ENCODE measurements at regions not wholly inside any gene's neighbourhood (a gene's known extent, or its start where the extent isn't known, plus 50 kb on each side); places are given as distances from the start of the nearest gene placed in this dataset.

- in situ Hi-C loops (cut with HindIII; ENCODE audit: low sequenced_read_pairs): no loop called here
- H3K4me3 ChIP-seq (ENCODE audit: low read depth, low read length): no peak overlapping the region
- TF ChIP-seq CTCF (IDR thresholded peaks at IDR 0.05; ENCODE audit: low read depth, low read length): no peak
- DNase-seq (ENCODE audit: low read depth, low spot score): peak; percentile 65
These were observed 283.9 kb downstream of the SMARCA1 start for GRCh38 chrX:129239371-129239770.

GRCh38 chrX:129238011-129238410 is 285.3 kb downstream of the SMARCA1 start:
- no peak for DNase-seq (ENCODE audit: low read depth, low spot score)
- in situ Hi-C loops (cut with HindIII; ENCODE audit: low sequenced_read_pairs): no loop called here
- TF ChIP-seq CTCF (IDR thresholded peaks at IDR 0.05; ENCODE audit: low read depth, low read length): no peak
- H3K4me3 ChIP-seq (ENCODE audit: low read depth, low read length): no peak overlapping the region

GRCh38 chrX:129235903-129236302 is 287.4 kb downstream of the SMARCA1 start:
- in situ Hi-C loops (cut with HindIII; ENCODE audit: low sequenced_read_pairs): no loop called here
- no peak for DNase-seq (ENCODE audit: low read depth, low spot score)
- H3K4me3 ChIP-seq (ENCODE audit: low read depth, low read length): no peak overlapping the region
- TF ChIP-seq CTCF (IDR thresholded peaks at IDR 0.05; ENCODE audit: low read depth, low read length): no peak

- H3K4me3 ChIP-seq (ENCODE audit: low read depth, low read length): no peak overlapping the region
- DNase-seq (ENCODE audit: low read depth, low spot score): no peak
- in situ Hi-C loops (cut with HindIII; ENCODE audit: low sequenced_read_pairs): no loop called here
- TF ChIP-seq CTCF (IDR thresholded peaks at IDR 0.05; ENCODE audit: low read depth, low read length): no peak
These were observed 289.5 kb downstream of the SMARCA1 start for GRCh38 chrX:129233786-129234185.

- TF ChIP-seq CTCF (IDR thresholded peaks at IDR 0.05; ENCODE audit: low read depth, low read length): no peak
- no peak for DNase-seq (ENCODE audit: low read depth, low spot score)
- in situ Hi-C loops (cut with HindIII; ENCODE audit: low sequenced_read_pairs): no loop called here
- H3K4me3 ChIP-seq (ENCODE audit: low read depth, low read length): no peak overlapping the region
These were observed 292.3 kb downstream of the SMARCA1 start for GRCh38 chrX:129230850-129231512.

- in situ Hi-C loops (cut with HindIII; ENCODE audit: low sequenced_read_pairs): no loop called here
- H3K4me3 ChIP-seq (ENCODE audit: low read depth, low read length): no peak overlapping the region
- no peak for TF ChIP-seq CTCF (IDR thresholded peaks at IDR 0.05; ENCODE audit: low read depth, low read length)
- DNase-seq (ENCODE audit: low read depth, low spot score): no peak
These were observed 293.1 kb downstream of the SMARCA1 start for GRCh38 chrX:129230168-129230567.
